T-helper 17 cell (primary cell): ENCODE measurements at regions not wholly inside any gene's neighbourhood (a gene's known extent, or its start where the extent isn't known, plus 50 kb on each side); places are given as distances from the start of the nearest gene placed in this dataset.

Experiments
- ATAC-seq: fragments of 150-1000 bp; cut with Tn5 transposase; 2 replicates; pipeline ENCODE4 v1.10.0; 2021; ENCODE audit warnings: mild to moderate bottlenecking, moderate library complexity
- DNase-seq, 3 donors: peaks; one replicate each; pipeline versions ENCODE4 v3.0.0 to v3.0.0-alpha.2; 2020 to 2021
- H3K9me3 ChIP-seq: one replicate; pipeline ENCODE4 v1.7.0; 2013; ENCODE audit warnings: low read length, mild to moderate bottlenecking; ENCODE audit not compliant: control insufficient read depth, poor library complexity, severe bottlenecking
- H3K27ac Mint-ChIP-seq: one replicate; pipeline ENCODE4 v1.8.0; 2022; ENCODE audit warnings: mild to moderate bottlenecking, moderate library complexity, mixed read lengths
- H3K27me3 Mint-ChIP-seq: one replicate; pipeline ENCODE4 v1.8.0; 2022; ENCODE audit warnings: mixed read lengths
- H3K36me3 Mint-ChIP-seq: one replicate; pipeline ENCODE4 v1.8.0; 2022; ENCODE audit warnings: low read depth, mixed read lengths
- H3K4me1 Mint-ChIP-seq: one replicate; pipeline ENCODE4 v1.8.0; 2022; ENCODE audit warnings: mild to moderate bottlenecking, mixed read lengths
- H3K4me3 Mint-ChIP-seq: one replicate; pipeline ENCODE4 v1.8.0; 2022; ENCODE audit warnings: mild to moderate bottlenecking, moderate library complexity, mixed read lengths

GRCh38 chr20:58054082-58054779, 174.2 kb downstream of the ANKRD60 start:
- DNase-seq (no peak), ATAC-seq (no peak)
- H3K4me3 Mint-ChIP-seq = no peak overlapping the region
- H3K9me3 ChIP-seq = no peaks in the 10 kb centered on the region
- no peaks in the 10 kb centered on the region for H3K4me1 Mint-ChIP-seq
- no peak overlapping the region for H3K27ac Mint-ChIP-seq
- H3K36me3 Mint-ChIP-seq = no peaks in the 10 kb centered on the region
- peaks cover 65% of the 10 kb centered on the region for H3K27me3 Mint-ChIP-seq

GRCh38 chr20:58053391-58054055, 174.9 kb downstream of the ANKRD60 start:
- H3K27ac Mint-ChIP-seq = no peak overlapping the region
- ATAC-seq (no peak), DNase-seq (no peak)
- no peaks in the 10 kb centered on the region for H3K4me1 Mint-ChIP-seq
- no peak overlapping the region for H3K4me3 Mint-ChIP-seq
- no peaks in the 10 kb centered on the region for H3K36me3 Mint-ChIP-seq
- peaks cover 62% of the 10 kb centered on the region for H3K27me3 Mint-ChIP-seq
- no peaks in the 10 kb centered on the region for H3K9me3 ChIP-seq

GRCh38 chr20:58051367-58051766, 177.1 kb downstream of the ANKRD60 start:
- no peak overlapping the region for H3K4me3 Mint-ChIP-seq
- H3K27ac Mint-ChIP-seq = no peak overlapping the region
- ATAC-seq (no peak), DNase-seq (no peak)
- H3K9me3 ChIP-seq = no peaks in the 10 kb centered on the region
- peaks cover 48% of the 10 kb centered on the region for H3K27me3 Mint-ChIP-seq
- H3K36me3 Mint-ChIP-seq = peaks cover 2% of the 10 kb centered on the region
- H3K4me1 Mint-ChIP-seq = no peaks in the 10 kb centered on the region

GRCh38 chr20:58048096-58048702, 180.3 kb downstream of the ANKRD60 start:
- Mint-ChIP-seq H3K36me3 (peaks cover 2% of the 10 kb centered on the region), H3K4me1 (no peaks in the 10 kb centered on the region), H3K27me3 (peaks cover 35% of the 10 kb centered on the region), H3K4me3 (no peak overlapping the region), H3K27ac (no peak overlapping the region)
- DNase-seq = no peak
- no peaks in the 10 kb centered on the region for H3K9me3 ChIP-seq
- no peak for ATAC-seq

- Mint-ChIP-seq H3K4me3 (no peak overlapping the region), H3K27me3 (peaks cover 43% of the 10 kb centered on the region), H3K36me3 (peaks cover 2% of the 10 kb centered on the region), H3K4me1 (no peaks in the 10 kb centered on the region), H3K27ac (no peak overlapping the region)
- ATAC-seq (no peak), DNase-seq (no peak)
- no peaks in the 10 kb centered on the region for H3K9me3 ChIP-seq
Observed at GRCh38 chr20:58046311-58046710, 182.1 kb downstream of the ANKRD60 start.

- H3K9me3 ChIP-seq = no peaks in the 10 kb centered on the region
- ATAC-seq (no peak), DNase-seq (no peak)
- H3K36me3 Mint-ChIP-seq = peaks cover 2% of the 10 kb centered on the region
- H3K27me3 Mint-ChIP-seq = peaks cover 49% of the 10 kb centered on the region
- H3K27ac Mint-ChIP-seq = no peak overlapping the region
- no peak overlapping the region for H3K4me3 Mint-ChIP-seq
- H3K4me1 Mint-ChIP-seq = no peaks in the 10 kb centered on the region
Observed at GRCh38 chr20:58045579-58045978, 182.9 kb downstream of the ANKRD60 start.

- H3K9me3 ChIP-seq = no peaks in the 10 kb centered on the region
- Mint-ChIP-seq H3K27me3 (peaks cover 52% of the 10 kb centered on the region), H3K4me1 (no peaks in the 10 kb centered on the region), H3K27ac (no peak overlapping the region), H3K4me3 (no peak overlapping the region), H3K36me3 (peaks cover 2% of the 10 kb centered on the region)
- ATAC-seq = no peak
- no peak for DNase-seq
Observed at GRCh38 chr20:58044931-58045555, 183.4 kb downstream of the ANKRD60 start.

GRCh38 chr20:58044286-58044685, 184.2 kb downstream of the ANKRD60 start:
- H3K27me3 Mint-ChIP-seq = peaks cover 57% of the 10 kb centered on the region
- no peak for DNase-seq
- H3K27ac Mint-ChIP-seq = no peak overlapping the region
- no peak for ATAC-seq
- no peak overlapping the region for H3K4me3 Mint-ChIP-seq
- no peaks in the 10 kb centered on the region for H3K9me3 ChIP-seq
- H3K36me3 Mint-ChIP-seq = peaks cover 2% of the 10 kb centered on the region
- no peaks in the 10 kb centered on the region for H3K4me1 Mint-ChIP-seq

GRCh38 chr20:58043236-58044140, 185.0 kb downstream of the ANKRD60 start:
- Mint-ChIP-seq H3K4me3 (no peak overlapping the region), H3K4me1 (no peaks in the 10 kb centered on the region), H3K36me3 (peaks cover 2% of the 10 kb centered on the region), H3K27me3 (peaks cover 55% of the 10 kb centered on the region), H3K27ac (no peak overlapping the region)
- ATAC-seq = no peak
- H3K9me3 ChIP-seq = no peaks in the 10 kb centered on the region
- DNase-seq = no peak

GRCh38 chr20:58042591-58042990, 185.9 kb downstream of the ANKRD60 start:
- no peak overlapping the region for H3K27ac Mint-ChIP-seq
- DNase-seq = no peak
- H3K36me3 Mint-ChIP-seq = peaks cover 2% of the 10 kb centered on the region
- H3K4me1 Mint-ChIP-seq = no peaks in the 10 kb centered on the region
- H3K9me3 ChIP-seq = no peaks in the 10 kb centered on the region
- H3K27me3 Mint-ChIP-seq = peaks cover 55% of the 10 kb centered on the region
- no peak for ATAC-seq
- no peak overlapping the region for H3K4me3 Mint-ChIP-seq

GRCh38 chr20:58040447-58041290, 187.8 kb downstream of the ANKRD60 start:
- Mint-ChIP-seq H3K4me1 (no peaks in the 10 kb centered on the region), H3K27ac (no peak overlapping the region), H3K36me3 (no peaks in the 10 kb centered on the region), H3K27me3 (peaks cover 59% of the 10 kb centered on the region), H3K4me3 (no peak overlapping the region)
- ATAC-seq (no peak), DNase-seq (no peak)
- no peaks in the 10 kb centered on the region for H3K9me3 ChIP-seq
